Heart left ventricle (tissue), 16 donors: ENCODE measurements at regions not wholly inside any gene's neighbourhood (a gene's known extent, or its start where the extent isn't known, plus 50 kb on each side); places are given as distances from the start of the nearest gene placed in this dataset.
"Not testable (repeated sequence)": the region's sequence is repeated elsewhere in the genome, so short reads cannot be mapped to it uniquely, and the experiment has no call there.

ENCODE experiments used
- ATAC-seq, 4 donors: fragments of 200-7000 bp; cut with Tn5 transposase; one replicate each; pipeline ENCODE4 v1.9.1; 2020 to 2022; ENCODE audit warnings: moderate library complexity in 4 of 4, mild to moderate bottlenecking in 3 of 4, moderate number of reproducible peaks in 1 of 4
- DNase-seq, 5 donors: peaks; one replicate each; pipeline ENCODE4 v3.0.0-alpha.2; 2020
- H3K27ac ChIP-seq, 12 donors: fragments of 200-600 bp; sonication (generic) in 4 of 12; one replicate each; pipeline versions ENCODE4 v1.5.0 to v1.8.0; 2016 to 2022; ENCODE audit warnings: mild to moderate bottlenecking in 2 of 12
- H3K27me3 ChIP-seq, 9 donors: fragments of 200-600 bp; sonication (generic) in 2 of 9; one replicate each; pipeline versions ENCODE4 v1.5.1 to v1.8.0; 2016 to 2022; ENCODE audit warnings: mild to moderate bottlenecking in 3 of 9
- H3K36me3 ChIP-seq, 9 donors: fragments of 200-600 bp; sonication (generic) in 2 of 9; one replicate each; pipeline versions ENCODE4 v1.5.0 to v1.8.0; 2018 to 2022; ENCODE audit warnings: mild to moderate bottlenecking in 2 of 9
- H3K4me1 ChIP-seq, 12 donors: fragments of 200-600 bp; sonication (generic) in 4 of 12; one replicate each; pipeline versions ENCODE4 v1.5.0 to v1.8.0; 2016 to 2022; ENCODE audit warnings: mild to moderate bottlenecking in 3 of 12
- H3K4me3 ChIP-seq, 12 donors: fragments of 200-600 bp; sonication (generic) in 4 of 12; one replicate each; pipeline versions ENCODE4 v1.5.0 to v1.8.0; 2017 to 2022; ENCODE audit warnings: mild to moderate bottlenecking in 9 of 12, moderate library complexity in 4 of 12
- H3K9me3 ChIP-seq, 12 donors: fragments of 200-600 bp; sonication (generic) in 4 of 12; one replicate each; pipeline versions ENCODE4 v1.5.0 to v1.8.0; 2016 to 2022; ENCODE audit warnings: mild to moderate bottlenecking in 1 of 12
- POLR2A ChIP-seq, 2 donors: fragments of 450-650 bp; IDR thresholded peaks; one replicate each; pipeline ENCODE4 v1.6.1; 2017; ENCODE audit warnings: antibody characterized with exemption in 2 of 2, mild to moderate bottlenecking in 2 of 2, moderate library complexity in 2 of 2
- WGBS, 4 donors: extraction: QIAGEN DNeasy Blood & Tissue Kit in 2 of 4; methylation state at CpG; one replicate each; pipeline versions ENCODE4 v1.1.5 to v1.1.7; 2013 to 2018; 5-methylcytosine and 5-hydroxymethylcytosine counted together
- intact Hi-C, 10 donors: fragments of 100-400 bp; cut with DNase I; formaldehyde crosslinking; loops; one replicate each; pipeline versions ENCODE4 v1.11.1 to v1.14.2; 2022
- TF ChIP-seq, protein P1 (sequence below), 12 donors: fragments of 200-600 bp; sonication (generic) in 4 of 12; IDR thresholded peaks; one replicate each; pipeline versions ENCODE4 v1.5.0 to v1.8.0; 2018 to 2022; ENCODE audit warnings: antibody characterized with exemption in 12 of 12, mild to moderate bottlenecking in 5 of 12
- donor health status: ischemic (EF 13 %, LVEDD 7.1; RV severe dilation, severe dysfunction).
- donor health status: healthy with polysubstance abuse.
- donor health status: DM: no; HTN: yes; CAD: no.
- donor health status: DM: no; HTN: no; CAD: no.
- donor health status: ischemic (EF 25% LVEDD 6.9; RV normal size, moderate dysfunction).
- donor health status: ischemic (EF 25% LVEDD 5.7; RV mildly dilated, moderate dysfunction).
- donor health status: healthy.
- donor health status: DM: yes; HTN: yes; CAD: no.
- donor health status: ischemic (EF 35%, LVEDD 5.7; RV mildly dilated, moderate dysfunction).
- donor health status: nonischemic (EF 11% LVEDD 7.7; RV severe dilation, severe dysfunction).
- donor health status: DM: yes; HTN: yes; CAD: no.
- donor health status: PGD.
- donor health status: ischemic (EF 29% LVEDD 5.4; RV normal size, mild dysfunction).
- donor health status: nonischemic (EF 23%, LVEDD 6.1; RV moderate dilation, normal function).

DNA sequence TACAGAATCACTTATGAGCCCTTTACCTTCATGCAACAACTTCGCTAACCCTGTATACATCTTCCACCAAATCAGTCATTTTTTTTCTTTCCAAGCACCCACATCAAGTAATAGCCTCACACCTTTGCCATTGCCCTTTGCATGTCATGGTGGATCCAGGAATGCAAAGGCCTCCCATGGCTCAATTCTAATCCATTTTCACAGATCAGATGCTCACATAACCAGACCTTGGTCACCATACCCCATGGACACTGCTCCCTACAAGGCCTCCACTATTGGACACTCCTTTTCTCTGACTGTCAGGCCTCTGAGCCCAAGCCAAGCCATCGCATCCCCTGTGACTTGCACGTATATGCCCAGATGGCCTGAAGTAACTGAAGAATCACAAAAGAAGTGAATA lies 179.5 kb downstream of the RASEF start:
- DNase-seq (no peak), ATAC-seq (no peak)
- intact Hi-C loops, result no loop called here
- Histone ChIP-seq H3K36me3 (no peaks in the 10 kb centered on the region), H3K27ac (no peak overlapping the region), H3K4me3 (no peak overlapping the region), H3K4me1 (no peaks in the 10 kb centered on the region), H3K9me3 (no peaks in the 10 kb centered on the region), H3K27me3 (no peaks in the 10 kb centered on the region)
- WGBS, 4 donors, result 87 to 98% (median 90%) methylated on average over 3 of the region's 3 CpGs
- no peak for TF ChIP-seq POLR2A (IDR thresholded peaks at IDR 0.05)
- TF ChIP-seq, protein P1, sequence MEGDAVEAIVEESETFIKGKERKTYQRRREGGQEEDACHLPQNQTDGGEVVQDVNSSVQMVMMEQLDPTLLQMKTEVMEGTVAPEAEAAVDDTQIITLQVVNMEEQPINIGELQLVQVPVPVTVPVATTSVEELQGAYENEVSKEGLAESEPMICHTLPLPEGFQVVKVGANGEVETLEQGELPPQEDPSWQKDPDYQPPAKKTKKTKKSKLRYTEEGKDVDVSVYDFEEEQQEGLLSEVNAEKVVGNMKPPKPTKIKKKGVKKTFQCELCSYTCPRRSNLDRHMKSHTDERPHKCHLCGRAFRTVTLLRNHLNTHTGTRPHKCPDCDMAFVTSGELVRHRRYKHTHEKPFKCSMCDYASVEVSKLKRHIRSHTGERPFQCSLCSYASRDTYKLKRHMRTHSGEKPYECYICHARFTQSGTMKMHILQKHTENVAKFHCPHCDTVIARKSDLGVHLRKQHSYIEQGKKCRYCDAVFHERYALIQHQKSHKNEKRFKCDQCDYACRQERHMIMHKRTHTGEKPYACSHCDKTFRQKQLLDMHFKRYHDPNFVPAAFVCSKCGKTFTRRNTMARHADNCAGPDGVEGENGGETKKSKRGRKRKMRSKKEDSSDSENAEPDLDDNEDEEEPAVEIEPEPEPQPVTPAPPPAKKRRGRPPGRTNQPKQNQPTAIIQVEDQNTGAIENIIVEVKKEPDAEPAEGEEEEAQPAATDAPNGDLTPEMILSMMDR (IDR thresholded peaks at IDR 0.05), result no peak

GRCh38 chr9:82883974-82884373 lies 179.0 kb downstream of the RASEF start:
- H3K27me3 ChIP-seq, intact Hi-C loops, H3K9me3 ChIP-seq, H3K4me1 ChIP-seq, H3K4me3 ChIP-seq, ATAC-seq, DNase-seq, H3K36me3 ChIP-seq, H3K27ac ChIP-seq: not testable (repeated sequence)
- 83 to 86% (median 83%) methylated on average over 7 of the region's 7 CpGs for WGBS, 4 donors

- intact Hi-C loops, result no loop called here
- no peaks in the 10 kb centered on the region for H3K27me3 ChIP-seq
- H3K27ac ChIP-seq, result no peak overlapping the region
- H3K9me3 ChIP-seq, result no peaks in the 10 kb centered on the region
- 63 to 74% (median 71%) methylated on average over 4 of the region's 4 CpGs for WGBS, 4 donors
- no peak for ATAC-seq
- DNase-seq, result no peak
- no peak for TF ChIP-seq POLR2A (IDR thresholded peaks at IDR 0.05)
- TF ChIP-seq, protein P1 (IDR thresholded peaks at IDR 0.05), result no peak
- no peak overlapping the region for H3K4me3 ChIP-seq
- H3K36me3 ChIP-seq, result no peaks in the 10 kb centered on the region
- peaks cover 0 to 4% (median 0%) of the 10 kb centered on the region in 12 donors for H3K4me1 ChIP-seq
Observed at GRCh38 chr9:82890401-82890800, 172.5 kb downstream of the RASEF start.

GRCh38 chr9:82890865-82891264 lies 172.1 kb downstream of the RASEF start:
- DNase-seq (no peak), ATAC-seq (no peak)
- H3K9me3 ChIP-seq, result no peaks in the 10 kb centered on the region
- H3K27me3 ChIP-seq, result no peaks in the 10 kb centered on the region
- TF ChIP-seq POLR2A (IDR thresholded peaks at IDR 0.05), result no peak
- TF ChIP-seq, protein P1 (IDR thresholded peaks at IDR 0.05), result no peak
- intact Hi-C loops, result no loop called here
- H3K27ac ChIP-seq, result no peak overlapping the region
- H3K36me3 ChIP-seq, result no peaks in the 10 kb centered on the region
- H3K4me3 ChIP-seq, result no peak overlapping the region
- H3K4me1 ChIP-seq, result peaks cover 0 to 6% (median 0%) of the 10 kb centered on the region in 12 donors

- TF ChIP-seq, protein P1 (IDR thresholded peaks at IDR 0.05), result no peak
- no peak for TF ChIP-seq POLR2A (IDR thresholded peaks at IDR 0.05)
- no peaks in the 10 kb centered on the region for H3K27me3 ChIP-seq
- peaks cover 0 to 6% (median 0%) of the 10 kb centered on the region in 12 donors for H3K4me1 ChIP-seq
- intact Hi-C loops, result no loop called here
- H3K4me3 ChIP-seq, result no peak overlapping the region
- WGBS, 4 donors, result 62 to 77% (median 72%) methylated on average over 1 of the region's 1 CpG
- no peak for DNase-seq
- H3K36me3 ChIP-seq, result no peaks in the 10 kb centered on the region
- no peak overlapping the region for H3K27ac ChIP-seq
- no peak for ATAC-seq
- no peaks in the 10 kb centered on the region for H3K9me3 ChIP-seq
Observed at GRCh38 chr9:82891321-82891720, 171.6 kb downstream of the RASEF start.
